Activated CD4-positive, alpha-beta T cell treated with anti-CD3 and anti-CD28 coated beads, Interleukin-2, amount 50 U/mL, for 4 hours (primary cell): ENCODE measurements at regions not wholly inside any gene's neighbourhood (a gene's known extent, or its start where the extent isn't known, plus 50 kb on each side); places are given as distances from the start of the nearest gene placed in this dataset.
"Not testable (repeated sequence)": the region's sequence is repeated elsewhere in the genome, so short reads cannot be mapped to it uniquely, and the experiment has no call there.

Source experiments
- DNase-seq, 2 experiments: peaks; one replicate each; pipeline ENCODE4 v3.0.0-alpha.2; 2020

DNA sequence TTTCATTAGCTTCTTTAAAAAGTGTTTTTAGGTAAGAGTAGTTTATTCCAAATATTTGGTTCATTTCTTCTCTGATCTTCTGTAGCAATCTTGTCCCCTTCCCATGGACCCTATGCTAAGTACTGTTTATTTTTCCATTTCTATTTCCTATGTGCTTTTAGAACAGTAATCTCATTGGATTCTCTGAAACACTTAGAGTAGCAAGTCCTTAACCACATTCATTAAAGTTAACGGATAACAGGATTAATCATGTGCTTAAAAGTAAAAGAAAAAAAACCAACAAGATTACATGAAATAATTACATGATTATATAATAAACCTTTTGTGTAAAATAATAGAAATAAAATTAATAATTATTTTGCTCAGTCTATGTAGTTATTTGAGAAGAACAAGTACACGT lies 929.7 kb downstream of the C4orf33 start:
- DNase-seq, result no peak

DNA sequence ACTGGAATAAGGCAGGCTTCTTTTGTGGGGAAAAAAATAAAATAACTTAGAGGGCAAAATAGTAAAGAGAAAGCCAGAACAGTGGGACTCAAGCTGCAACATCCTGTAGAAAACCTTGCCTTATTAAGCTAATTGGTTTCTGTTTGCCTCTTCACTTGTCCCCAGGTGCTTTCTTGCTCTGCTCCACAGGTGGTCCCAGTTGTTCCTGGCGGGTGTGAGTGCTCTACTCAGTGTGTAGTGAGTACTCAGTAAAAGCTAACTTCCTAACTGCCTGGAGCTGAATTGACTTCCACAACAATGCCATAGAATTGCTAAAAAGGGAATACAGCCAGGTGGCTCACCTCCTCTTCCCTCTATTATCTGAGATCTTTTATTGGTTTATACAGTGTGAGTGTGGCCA lies 930.2 kb downstream of the C4orf33 start:
- DNase-seq, result no peak

- DNase-seq, result no peak
These were observed 932.0 kb downstream of the C4orf33 start for GRCh38 chr4:130027973-130028372.

DNA sequence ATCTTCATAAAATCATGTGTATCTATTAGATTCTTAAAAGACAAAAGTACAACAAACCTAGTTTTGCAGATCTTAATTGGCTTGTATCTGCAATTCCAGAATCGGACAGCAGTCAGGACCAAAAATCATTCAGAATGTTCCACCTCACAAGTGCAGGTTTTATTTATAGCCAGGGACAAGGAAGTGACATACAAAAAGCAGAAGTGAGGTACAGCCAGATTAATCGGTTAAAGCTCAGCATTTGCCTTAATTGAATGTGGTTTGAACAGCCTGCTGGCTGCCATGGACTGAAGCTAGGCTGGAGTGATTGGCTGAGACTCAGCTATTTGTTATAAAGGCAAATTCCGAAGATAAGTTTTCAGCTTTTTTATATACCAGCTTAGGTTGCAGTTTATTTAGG lies 932.6 kb downstream of the C4orf33 start:
- no peak for DNase-seq

- no peak for DNase-seq
These were observed 933.5 kb downstream of the C4orf33 start for GRCh38 chr4:130029442-130029841.

DNA sequence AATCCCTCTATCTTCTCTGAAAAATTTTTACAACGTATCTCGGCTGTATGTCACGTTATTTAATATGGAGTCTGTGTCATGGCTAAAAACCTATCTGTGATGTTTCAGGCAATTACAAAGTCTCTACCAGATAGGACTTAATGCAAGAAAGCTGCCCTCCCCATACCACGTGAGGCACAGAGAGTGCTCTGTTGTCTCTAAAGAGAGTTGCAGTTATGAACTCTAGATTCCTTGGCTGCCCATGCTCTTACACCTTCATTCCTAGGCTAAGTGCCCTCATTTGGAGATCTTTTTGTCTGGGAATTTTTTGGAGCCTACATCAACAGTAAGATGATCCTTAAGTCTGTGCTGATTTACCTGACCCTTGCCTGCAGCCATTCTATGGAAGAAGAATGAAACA lies 935.9 kb downstream of the C4orf33 start:
- no peak for DNase-seq

DNA sequence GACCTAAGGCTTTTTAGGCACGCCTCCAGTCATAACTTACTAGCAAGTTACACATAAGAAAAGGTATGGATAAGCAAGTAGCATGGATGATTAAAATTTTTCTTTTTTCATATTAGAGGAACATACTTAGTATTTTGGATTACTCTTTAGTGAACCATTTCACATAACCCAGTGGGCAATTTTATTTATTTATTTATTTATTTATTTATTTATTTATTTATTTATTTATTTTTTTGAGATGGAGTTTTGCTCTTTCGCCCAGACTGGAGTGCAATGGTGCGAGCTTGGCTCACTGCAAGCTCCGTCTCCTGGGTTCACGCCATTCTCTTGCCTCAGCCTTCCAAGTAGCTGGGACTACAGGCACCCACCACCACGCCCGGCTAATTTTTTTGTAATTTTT lies 937.7 kb downstream of the C4orf33 start:
- not testable (repeated sequence) for DNase-seq

DNA sequence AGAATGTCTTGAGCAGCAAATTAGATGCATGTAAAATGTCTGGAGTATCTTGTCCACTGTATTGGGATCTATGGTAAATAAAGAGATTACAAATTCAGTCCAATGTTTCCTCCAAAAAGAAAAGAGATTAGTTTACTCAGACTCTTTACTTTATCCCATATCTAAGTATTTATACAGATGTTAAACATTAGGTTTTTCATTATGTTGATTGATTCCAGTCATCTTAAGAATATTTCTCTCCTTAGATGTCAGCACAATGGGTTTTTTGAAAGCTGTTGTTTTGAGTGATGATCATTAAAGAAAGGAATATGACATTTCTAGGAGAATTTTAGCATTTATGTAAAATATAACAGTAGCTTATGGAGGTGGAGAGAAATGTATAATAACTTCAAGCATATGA lies 938.9 kb downstream of the C4orf33 start:
- no peak for DNase-seq

DNA sequence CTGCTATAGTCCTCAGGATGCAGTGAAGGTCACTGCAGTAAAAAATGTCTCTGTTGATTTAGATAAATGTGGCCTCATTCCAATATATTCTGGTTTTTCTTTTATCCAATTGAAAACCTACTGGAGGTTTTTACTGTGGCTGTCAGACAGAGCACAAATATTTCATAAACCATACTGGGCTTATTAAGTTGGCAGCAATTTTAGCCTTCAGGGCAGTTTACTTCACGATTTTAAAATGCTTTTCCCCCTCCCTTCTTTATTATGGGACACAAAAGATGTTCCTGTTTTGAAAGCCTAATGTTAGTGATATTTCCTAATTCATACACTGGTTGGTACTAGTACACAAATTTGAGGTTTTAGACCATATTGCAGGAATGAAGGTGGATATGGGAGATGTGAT lies 939.4 kb downstream of the C4orf33 start:
- DNase-seq, result no peak

DNA sequence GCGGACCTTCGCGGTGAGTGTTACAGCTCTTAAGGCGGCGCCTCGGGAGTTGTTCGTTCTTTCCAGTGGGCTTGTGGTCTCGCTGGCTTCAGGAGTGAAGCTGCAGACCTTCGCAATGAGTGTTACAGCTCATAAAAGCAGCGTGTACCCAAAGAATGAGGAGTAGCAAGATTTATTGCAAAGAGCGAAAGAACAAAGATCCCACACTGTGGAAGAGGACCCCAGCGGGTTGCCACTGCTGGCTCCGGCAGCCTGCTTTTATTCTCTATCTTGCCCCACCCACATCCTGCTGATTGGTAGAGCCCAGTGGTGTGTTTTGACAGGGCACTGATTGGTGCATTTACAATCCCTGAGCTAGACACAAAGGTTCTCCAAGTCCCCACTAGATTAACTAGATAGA lies 941.9 kb downstream of the C4orf33 start:
- not testable (repeated sequence) for DNase-seq

GRCh38 chr4:130038540-130038939 lies 942.6 kb downstream of the C4orf33 start:
- DNase-seq, result not testable (repeated sequence)

DNA sequence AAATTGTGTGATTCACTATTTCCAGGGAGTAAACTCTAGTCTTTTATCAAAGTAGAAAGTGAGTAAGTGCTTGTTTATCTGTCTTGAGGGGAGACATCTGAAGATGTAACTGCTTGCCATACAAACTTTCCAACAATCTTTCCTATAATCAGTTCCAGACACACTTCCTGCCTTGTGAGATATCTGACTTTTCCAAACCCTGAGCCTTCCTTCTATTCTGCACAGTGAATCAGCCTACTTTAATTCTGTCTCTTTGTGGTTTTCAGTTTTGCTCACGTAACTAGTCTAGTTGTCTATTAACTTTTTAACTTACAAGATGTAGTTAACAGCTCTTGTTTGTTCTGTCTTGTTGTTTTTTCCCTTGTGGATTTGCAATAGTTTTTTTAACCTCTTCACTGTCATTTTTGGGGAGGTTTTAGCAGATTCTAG lies 947.8 kb downstream of the C4orf33 start:
- DNase-seq, result no peak

DNA sequence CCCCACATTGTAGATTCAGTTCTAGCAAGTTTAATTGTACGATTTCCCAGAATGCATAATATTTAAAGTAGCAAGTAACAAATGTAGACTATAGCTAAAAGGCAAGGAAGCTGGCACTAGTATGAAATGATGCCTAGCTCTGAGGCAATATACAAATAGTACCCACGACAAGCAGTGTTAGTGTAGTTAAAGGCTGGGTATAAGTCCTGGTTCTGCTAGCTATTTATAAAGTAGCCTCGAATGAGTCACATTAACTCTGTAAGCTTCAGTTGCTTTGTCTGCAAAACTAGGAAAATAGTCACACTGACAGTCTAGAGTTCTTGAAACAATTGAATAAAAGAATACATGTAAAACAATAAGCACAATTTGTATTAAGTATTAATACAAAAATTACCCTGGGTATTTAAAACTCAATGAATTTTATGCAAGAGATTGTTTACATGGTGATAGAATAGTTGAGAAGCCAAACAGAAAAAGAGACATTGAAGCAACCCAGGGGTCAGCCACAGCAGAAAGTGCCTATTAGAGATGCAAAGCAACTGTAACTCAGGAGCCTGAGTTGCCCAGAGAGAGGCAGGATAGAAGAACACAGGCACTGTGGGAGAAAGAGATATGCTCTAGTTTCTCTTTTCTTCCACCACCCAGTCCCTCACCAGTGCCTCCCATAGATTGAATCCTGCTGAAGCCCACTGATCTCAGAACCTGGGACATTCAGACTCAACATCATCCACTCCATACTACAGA lies 949.0 kb downstream of the C4orf33 start:
- DNase-seq, result no peak

DNA sequence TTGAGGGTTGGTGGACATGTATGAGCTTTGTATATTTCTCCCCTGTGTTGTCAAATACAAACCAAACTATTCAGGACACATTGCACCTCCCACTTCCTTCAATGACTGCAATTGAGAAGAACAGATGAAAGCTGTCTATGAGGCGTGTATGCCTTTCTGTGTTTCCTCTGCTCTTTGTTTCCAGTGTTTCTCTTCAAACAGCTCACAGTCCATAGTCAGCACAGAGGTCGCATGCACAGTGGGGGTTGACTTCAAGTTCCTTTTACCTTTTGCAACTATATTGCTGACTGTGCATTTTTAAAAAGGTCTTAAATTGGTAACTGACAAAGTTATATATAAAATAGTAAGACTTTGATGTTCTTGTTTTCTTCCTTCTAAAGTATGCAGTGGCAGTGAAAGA lies 957.8 kb downstream of the C4orf33 start:
- DNase-seq, result no peak

- no peak for DNase-seq
These were observed 959.0 kb downstream of the C4orf33 start for GRCh38 chr4:130054908-130055307.

- DNase-seq, result no peak
These were observed 960.3 kb downstream of the C4orf33 start for GRCh38 chr4:130056286-130056685.

DNA sequence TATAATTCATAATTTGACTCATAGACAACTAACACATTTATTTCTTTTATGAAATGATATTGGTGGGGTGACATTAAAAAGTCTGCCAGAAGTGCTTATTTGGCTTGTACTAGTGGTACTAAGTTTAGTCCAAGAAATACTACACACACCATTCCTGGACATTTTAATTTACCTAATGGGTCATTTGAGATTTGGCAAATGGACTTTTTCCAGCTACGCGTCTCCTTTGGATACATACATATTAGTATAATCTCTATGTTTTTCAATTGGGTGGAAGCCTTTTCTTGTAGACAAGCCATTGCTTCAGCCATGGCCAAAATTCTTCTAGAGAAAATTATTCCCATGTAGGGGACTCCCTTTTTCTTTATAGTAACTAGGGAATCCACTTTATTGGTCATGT lies 968.5 kb downstream of the C4orf33 start:
- no peak for DNase-seq

GRCh38 chr4:130067419-130067818 lies 971.5 kb downstream of the C4orf33 start:
- no peak for DNase-seq

DNA sequence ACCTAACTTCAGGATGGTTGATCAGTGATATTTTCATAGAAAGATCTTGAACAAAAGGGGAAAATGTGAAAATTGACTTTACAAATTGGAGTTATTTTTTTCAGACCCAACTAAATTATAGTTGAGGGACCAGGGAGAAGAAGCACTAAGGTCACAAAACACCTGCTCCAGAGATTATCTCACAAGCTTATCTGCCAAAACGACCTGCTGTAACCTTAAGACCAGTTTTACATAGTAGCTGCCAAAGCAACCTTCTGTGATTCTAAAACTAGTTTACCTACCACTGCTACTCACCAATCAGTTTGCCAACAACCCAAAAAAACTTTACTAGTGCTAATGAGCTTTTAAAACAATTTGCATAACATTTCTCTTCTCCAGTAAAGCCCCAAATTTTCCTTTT lies 972.1 kb downstream of the C4orf33 start:
- DNase-seq, result no peak

DNA sequence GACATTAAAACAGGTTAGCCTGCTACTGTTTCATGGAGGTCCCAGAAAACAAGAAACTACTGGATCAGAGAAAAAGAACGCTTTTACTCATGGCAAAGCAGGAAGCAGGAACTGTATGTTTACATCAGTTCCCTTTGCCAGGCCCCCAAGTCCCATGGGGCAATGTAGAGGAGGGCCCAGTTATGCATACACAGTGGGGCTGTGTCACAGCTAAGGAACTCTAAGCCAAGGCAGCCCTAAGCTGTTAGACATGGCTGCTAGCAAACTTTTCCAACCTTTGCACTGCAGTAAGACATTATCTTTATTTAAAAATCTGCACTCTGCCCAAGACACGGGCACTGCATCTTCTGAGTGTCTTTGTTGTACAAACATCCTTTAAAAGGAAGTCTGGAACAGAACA lies 975.8 kb downstream of the C4orf33 start:
- DNase-seq, result no peak

DNA sequence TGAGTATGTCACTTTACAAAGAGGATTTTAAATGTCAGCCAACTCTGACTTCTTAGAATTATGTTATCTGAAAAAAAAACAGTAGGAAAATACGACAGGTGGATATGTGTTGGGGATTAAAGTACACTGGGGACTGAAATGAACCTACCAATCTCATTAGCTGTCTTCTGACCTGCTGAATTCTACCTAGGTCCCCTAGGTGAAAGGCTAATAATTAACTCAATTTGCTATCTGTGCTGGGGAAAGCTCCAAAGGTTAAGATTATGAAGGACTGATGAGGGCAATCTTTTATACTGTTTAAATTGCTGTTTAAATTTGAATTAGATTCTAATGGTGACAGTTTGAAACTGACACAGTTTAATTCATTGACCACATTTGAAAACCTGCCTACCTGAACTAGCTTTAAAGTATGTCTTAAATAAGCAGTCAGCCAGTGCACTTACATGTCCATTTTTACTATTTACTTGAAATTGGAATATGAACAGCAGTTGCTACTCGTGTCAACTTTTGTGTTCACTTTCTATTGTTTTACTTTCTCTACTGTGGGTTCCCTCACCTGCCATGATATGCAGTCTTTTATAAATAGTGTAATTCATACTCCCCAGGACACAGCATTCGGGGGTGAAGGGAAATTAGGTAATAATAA lies 977.3 kb downstream of the C4orf33 start:
- DNase-seq, result no peak

DNA sequence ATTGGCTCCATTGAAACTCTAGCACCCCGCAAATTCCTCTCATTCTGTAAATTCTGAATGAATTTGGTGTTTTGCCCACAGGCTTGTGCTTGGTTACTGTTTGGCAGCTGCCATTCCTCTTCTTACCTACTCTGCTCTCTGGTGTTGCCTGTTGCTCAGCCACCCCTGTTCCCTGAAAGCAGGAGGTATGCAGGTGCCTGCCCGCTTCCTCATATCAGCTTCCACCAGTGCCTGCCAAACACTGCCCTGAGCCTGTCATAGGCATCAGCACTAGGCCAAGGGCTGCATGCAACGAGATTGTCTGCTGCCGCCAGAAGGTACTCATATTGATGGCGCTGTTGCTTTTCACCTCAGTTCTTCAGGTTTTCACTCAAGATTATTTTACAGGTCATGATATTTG lies 978.1 kb downstream of the C4orf33 start:
- no peak for DNase-seq

- DNase-seq, result no peak
These were observed 981.3 kb downstream of the C4orf33 start for GRCh38 chr4:130077275-130077674.

DNA sequence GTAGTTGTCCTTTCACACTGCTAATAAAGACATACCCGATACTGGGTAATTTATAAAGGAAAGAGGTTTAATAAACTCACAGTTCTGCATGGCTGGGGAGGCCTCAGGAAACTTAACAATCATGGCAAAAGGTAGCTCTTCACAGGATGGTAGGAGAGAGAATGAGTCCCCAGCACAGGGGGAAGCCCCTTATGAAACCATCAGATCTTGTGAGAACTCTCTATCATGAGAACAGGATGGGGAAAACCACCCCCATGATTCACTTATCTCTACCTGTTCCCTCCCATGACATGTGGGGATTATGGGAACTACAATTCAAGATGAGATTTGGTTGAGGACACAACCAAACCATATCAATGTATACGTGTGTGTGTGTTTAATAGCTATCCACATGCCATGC lies 983.1 kb downstream of the C4orf33 start:
- DNase-seq, result not testable (repeated sequence)
